HG03064 (cell line): ENCODE measurements at regions not wholly inside any gene's neighbourhood (a gene's known extent, or its start where the extent isn't known, plus 50 kb on each side); places are given as distances from the start of the nearest gene placed in this dataset.
"Not testable (repeated sequence)": the region's sequence is repeated elsewhere in the genome, so short reads cannot be mapped to it uniquely, and the experiment has no call there.

Experiments used
- ATAC-seq: cut with Tn5 transposase; IDR thresholded peaks from one replicate; pipeline ENCODE4 v1.9.1; 2021; ENCODE audit warnings: low read depth; ENCODE audit not compliant: unreplicated experiment

DNA sequence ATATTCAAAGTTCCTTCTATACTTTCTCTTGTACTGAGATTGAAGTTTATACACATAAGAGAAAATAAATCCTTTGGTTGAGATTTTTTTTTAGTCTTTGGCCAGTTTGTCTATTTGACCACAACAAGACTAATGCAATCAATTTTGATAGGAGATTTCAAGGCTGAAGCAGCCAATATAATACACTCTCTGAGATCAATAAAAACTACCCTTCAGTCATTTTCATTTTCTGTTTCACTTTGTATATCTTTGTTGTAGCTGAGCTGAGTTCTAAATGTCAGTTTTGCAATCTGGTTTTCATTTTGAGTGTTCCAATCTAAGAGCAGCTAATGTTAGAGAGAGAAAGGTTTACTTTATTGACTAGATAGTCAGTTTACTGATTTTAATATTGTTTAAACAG is 623.8 kb upstream of the ROBO1 start:
- ATAC-seq = no peak

DNA sequence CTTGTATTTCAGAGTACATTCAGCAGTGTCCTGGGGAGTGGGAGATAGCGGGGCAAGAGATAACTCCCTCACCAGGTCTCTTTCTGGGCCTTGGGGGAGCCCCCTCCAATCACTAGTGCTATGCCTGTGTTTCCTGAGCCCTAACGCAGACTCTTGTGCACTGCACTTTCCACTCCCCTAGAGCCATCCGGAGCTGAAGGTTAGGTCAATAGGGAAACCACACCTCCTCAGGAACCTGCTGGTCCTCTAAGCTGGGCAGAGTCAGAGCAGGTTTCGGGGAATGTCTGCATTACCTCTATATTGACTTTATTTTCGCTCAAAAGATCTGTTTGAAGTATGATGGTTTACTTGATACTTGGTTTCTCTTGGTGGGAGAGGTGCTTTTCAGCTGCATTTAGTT is 617.0 kb upstream of the ROBO1 start:
- ATAC-seq = no peak

DNA sequence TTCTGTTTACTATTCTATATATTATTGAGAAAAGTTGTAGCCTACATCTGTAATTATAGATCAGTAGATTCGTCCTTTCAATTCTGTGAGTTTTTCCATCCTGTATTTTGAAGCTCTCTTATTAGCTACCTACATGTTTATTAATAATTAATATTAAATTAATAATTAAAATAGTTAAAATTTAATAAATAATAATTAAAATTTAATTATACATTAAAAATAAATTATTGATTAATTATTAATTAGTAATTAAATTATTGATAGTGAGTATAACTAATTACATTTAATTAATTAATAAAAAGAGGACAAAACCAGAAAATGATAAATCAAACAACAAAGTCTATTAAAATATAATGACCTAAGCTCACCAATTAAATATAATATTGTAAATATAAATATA is 606.6 kb upstream of the ROBO1 start:
- ATAC-seq = no peak

DNA sequence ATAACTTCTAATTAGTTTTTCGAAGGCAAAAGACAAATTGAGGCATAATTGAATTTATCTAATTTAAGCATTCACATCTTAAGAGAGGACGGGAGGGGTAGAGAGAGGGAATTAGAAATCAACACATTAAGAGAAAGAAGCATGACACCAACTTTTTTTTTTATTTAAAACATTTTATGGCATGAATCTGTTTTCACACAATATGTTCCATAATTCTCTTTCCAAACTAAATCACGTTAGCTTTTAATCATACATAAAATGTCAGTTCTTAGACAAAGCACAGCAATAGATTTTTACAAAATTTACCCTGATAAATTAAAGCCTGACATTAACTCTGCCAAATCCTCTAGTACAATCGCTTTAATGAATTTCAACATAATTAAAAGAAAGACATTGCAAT is 600.8 kb upstream of the ROBO1 start:
- ATAC-seq = no peak

GRCh38 chr3:80366808-80367548 is 599.2 kb upstream of the ROBO1 start:
- no peak for ATAC-seq

DNA sequence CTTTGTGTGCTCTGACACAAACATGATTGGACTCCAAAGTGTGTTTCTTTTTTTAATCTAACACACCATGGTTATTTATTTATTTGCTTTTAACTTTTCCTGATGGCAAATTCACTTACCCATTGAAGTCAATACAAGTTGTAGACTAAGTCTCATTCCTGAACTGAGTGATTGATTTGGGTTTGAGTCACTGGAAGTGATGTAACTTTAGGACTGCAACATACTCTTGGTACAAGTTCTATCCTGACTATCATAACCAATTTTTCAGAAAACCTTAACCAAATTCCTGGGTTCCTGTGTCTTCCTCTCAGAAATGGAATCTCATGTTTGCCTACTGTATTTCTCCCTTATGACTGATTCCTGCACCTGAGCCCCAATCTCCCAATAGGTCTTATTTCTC is 590.0 kb upstream of the ROBO1 start:
- no peak for ATAC-seq

GRCh38 chr3:80355144-80355543 is 587.3 kb upstream of the ROBO1 start:
- no peak for ATAC-seq

DNA sequence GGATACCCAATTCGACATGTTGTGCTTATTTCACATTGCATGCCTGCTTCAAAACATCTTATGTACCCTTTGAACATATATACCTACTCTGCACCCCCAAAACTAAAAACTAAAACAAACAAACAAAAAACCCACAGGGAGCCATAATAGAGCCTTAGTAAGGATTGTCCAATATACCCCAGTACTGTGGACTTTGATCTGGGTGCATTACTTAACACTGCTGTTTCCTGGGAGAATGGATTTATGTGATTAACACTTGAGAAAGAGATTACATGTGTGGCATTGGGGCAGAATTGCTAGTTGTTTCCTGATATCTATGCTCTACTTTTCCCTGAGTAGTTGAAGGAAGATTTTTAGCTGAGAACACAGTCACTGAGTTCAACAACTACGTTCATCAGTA is 583.4 kb upstream of the ROBO1 start:
- no peak for ATAC-seq

DNA sequence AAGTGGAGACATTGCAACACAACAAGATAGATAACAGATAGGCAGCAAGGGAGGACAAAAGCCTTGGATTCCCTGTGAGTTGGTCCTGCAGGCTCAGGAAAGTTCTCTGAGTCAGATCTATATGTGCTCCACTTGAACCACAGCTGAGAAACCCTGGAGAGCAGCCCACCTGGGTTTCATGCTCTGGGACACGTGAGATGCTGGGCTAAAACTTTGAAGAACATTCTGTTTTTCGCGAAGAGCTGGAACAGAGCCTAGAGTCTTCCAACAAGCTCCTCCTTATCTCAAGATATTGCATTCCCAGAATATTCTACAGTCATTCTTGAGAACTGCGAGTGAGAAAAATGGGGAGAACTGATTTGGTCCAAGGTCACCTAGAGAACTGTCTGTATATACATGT is 583.0 kb upstream of the ROBO1 start:
- ATAC-seq = no peak

DNA sequence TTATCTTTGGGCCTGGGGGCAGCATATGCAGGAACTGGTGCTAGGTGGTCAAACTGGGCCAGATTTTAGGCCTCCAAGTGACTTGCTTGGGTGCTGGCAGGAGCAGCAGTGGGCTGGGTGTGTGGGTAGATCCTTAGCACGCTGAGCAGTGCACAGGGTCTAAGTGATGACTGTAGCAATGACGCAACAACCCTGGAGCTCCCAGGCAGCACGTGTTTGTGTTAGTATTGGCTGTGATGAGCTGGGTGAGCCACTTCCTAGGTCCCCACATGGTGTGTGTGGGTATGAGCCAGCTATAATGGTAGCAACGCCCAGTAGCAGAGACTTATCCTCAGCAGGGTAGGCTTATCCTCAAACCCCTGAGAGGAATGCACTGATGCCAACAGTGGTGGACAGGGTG is 570.6 kb upstream of the ROBO1 start:
- ATAC-seq = no peak

- ATAC-seq = no peak
These were observed 566.7 kb upstream of the ROBO1 start for GRCh38 chr3:80334534-80334933.

DNA sequence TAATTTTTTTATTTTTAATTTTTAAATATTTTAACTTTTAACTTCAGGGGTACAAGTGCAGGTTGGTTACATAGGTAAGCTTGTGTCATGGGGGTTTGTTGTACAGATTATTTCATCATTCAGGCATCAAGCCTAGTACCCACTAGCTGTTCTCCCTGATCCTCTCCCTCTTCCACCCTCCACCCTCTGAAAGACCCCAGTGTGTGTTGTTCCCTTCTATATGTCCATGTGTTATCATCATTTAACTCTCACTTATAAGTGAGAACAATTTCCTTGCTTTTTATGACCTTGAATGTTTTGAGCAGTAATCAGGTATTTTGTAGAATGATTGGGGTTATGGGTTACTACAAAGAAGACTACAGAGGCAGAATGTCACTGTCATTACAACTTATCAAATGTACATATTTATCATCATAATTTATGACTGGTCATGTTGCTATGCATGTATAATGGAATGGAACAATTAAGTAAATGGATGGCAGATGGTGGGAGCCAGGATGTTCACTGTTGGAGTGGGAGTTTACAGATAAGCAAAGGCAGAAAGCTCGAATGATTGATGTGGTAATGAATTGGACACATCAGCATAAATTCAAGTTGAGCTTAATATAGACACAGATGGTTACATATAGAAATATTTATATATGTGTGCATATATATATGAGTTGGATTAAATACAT is 563.8 kb upstream of the ROBO1 start:
- ATAC-seq = no peak

GRCh38 chr3:80314541-80314940 is 546.7 kb upstream of the ROBO1 start:
- not testable (repeated sequence) for ATAC-seq

DNA sequence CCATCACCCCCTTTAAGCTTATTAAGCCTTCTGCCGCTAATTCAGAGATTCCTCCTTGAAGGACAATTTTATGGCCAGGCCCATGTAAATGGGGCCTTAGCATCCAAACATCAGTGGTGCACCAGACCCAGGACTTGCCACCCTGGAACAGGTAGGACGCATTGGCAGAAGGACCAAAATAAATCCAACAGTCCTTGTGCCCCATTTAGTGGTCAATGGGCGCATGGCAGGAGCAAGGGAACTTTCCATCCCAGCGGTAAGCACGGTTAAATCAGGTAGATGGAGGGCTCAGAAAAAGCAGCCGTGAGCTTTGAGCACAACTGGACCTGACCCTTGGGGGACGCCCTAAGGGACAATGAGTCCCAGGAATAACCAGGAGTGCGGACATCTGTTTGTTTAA is 540.8 kb upstream of the ROBO1 start:
- ATAC-seq = no peak

GRCh38 chr3:80307844-80308243 is 540.0 kb upstream of the ROBO1 start:
- ATAC-seq = no peak

- ATAC-seq = no peak
These were observed 529.9 kb upstream of the ROBO1 start for GRCh38 chr3:80297720-80298119.

DNA sequence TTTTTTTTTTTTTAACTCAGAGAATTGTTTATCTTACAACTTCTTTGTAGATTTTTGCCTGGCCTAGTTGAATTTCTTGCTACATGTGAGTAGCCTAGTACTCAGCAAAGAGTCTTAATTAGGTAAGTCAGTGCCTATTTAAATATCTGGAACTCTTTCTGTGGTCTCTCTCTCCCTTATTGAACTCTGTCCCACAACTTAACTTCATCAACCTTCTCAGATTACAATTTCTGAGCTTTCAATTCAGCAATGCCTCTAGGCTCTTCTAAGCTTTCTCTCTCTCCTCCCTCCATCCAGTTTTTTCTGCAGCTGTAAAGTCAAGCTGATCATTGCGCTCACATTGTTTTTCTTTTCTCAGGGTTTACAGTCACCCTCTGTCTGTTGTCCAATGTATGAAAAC is 517.6 kb upstream of the ROBO1 start:
- ATAC-seq = no peak

GRCh38 chr3:80283783-80284182 is 516.0 kb upstream of the ROBO1 start:
- no peak for ATAC-seq

- no peak for ATAC-seq
These were observed 510.3 kb upstream of the ROBO1 start for GRCh38 chr3:80278056-80278455.

DNA sequence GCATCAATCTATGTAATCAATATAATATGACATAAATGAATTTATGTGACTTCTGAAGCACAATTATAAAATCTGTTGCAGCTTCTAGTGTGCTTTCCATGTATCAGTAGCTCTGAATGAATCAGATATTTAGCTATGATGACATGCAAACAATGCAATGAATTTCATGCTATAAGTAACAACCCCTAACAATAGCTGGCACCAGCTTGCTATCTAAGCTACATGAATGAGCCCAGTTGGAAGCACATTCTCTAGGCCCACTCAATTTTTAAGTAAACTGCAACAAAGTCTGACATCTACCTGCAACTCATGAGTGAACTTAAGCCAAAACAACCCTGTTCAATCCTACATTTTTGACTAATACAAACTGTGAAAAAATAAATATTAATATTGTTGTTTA is 507.3 kb upstream of the ROBO1 start:
- ATAC-seq = no peak

GRCh38 chr3:80263260-80263659 is 495.5 kb upstream of the ROBO1 start:
- ATAC-seq = no peak

GRCh38 chr3:80261082-80261481 is 493.3 kb upstream of the ROBO1 start:
- ATAC-seq = no peak
